ENCODE measurements at regions not wholly inside any gene's neighbourhood (a gene's known extent, or its start where the extent isn't known, plus 50 kb on each side); places are given as distances from the start of the nearest gene placed in this dataset.

DNA sequence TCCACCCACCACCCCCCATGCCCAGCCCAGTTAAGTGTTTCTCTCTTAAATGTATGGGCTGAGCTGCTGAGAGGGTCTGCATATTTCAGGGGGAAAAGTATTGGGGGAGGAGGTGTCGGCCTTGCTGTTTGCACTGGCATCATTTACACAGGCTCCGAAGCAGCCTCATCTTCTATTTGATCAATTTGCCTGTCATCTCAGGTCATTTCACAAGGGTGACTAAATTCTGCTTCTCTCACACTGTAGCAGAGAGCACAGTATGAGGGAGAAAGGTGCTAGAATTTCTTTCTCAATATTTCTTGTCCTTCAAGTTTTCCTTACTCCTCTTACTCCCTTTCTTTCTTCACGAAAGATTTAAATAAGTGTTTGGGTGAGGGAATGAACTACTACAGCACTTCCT, 135.9 kb downstream of the AACS start:
- TF ChIP-seq, protein P1, sequence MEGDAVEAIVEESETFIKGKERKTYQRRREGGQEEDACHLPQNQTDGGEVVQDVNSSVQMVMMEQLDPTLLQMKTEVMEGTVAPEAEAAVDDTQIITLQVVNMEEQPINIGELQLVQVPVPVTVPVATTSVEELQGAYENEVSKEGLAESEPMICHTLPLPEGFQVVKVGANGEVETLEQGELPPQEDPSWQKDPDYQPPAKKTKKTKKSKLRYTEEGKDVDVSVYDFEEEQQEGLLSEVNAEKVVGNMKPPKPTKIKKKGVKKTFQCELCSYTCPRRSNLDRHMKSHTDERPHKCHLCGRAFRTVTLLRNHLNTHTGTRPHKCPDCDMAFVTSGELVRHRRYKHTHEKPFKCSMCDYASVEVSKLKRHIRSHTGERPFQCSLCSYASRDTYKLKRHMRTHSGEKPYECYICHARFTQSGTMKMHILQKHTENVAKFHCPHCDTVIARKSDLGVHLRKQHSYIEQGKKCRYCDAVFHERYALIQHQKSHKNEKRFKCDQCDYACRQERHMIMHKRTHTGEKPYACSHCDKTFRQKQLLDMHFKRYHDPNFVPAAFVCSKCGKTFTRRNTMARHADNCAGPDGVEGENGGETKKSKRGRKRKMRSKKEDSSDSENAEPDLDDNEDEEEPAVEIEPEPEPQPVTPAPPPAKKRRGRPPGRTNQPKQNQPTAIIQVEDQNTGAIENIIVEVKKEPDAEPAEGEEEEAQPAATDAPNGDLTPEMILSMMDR (IDR thresholded peaks at IDR 0.05; ENCODE audit: insufficient read depth, low read length, missing control alignments), result no peak
- ChIA-PET POLR2A (no interaction called here), CTCF (interaction anchor here (0.9 to 1.1 kb wide), 3 partner anchors 9 to 34 kb away, joined by 3 to 4 read pairs (median 3); no protein-coding TSS in a partner anchor)
- DNase-seq (ENCODE audit: low read depth, low spot score), result no peak
- no peak overlapping the region for H3K4me3 ChIP-seq (ENCODE audit: low read depth, low read length)

DNA sequence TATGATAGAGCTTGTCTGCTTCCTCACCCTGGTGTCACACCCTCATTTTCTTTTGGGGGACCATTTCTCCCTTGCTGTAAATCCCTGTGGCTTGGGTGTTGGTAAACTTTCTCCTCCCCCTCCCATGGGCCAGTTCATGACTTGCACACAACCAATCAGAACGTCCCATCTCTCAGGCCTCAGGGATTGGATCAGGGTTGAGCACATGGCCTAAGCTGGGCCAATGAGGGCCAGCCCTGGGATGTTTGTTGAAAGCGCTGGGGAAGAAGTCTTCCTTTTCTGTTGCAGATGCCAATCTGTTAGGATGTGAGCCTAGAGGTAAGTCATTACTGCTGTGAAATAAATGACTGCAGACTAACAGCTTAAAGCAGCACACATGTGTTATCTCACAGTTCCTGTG, 136.7 kb downstream of the AACS start:
- TF ChIP-seq, protein P1 (IDR thresholded peaks at IDR 0.05; ENCODE audit: insufficient read depth, low read length, missing control alignments), result no peak
- ChIA-PET POLR2A (no interaction called here), CTCF (interaction anchor here (0.9 to 2.1 kb wide), 6 partner anchors 8 to 35 kb away, joined by 3 to 13 read pairs (median 4); no protein-coding TSS in a partner anchor)
- H3K4me3 ChIP-seq (ENCODE audit: low read depth, low read length), result no peak overlapping the region
- no peak for DNase-seq (ENCODE audit: low read depth, low spot score)

DNA sequence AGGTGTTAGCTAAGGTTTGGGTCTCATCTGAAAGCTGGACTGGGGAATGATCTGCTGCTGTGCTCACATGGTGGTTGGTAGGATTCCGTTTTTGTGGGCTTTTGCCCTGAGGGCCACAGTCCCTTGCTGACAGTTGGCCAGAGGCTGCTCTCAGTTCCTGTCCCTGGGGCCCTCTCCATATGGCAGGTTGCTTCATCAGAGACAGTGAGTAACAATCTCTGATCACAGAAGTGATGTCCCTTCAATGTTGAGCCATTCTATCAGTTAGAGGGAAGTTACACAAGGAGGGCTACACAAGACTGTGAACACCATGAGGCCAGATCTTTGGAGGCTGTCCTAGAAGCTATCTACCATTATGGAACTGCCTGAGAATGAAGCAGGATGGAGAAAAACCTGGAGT, 137.2 kb downstream of the AACS start:
- no peak for DNase-seq (ENCODE audit: low read depth, low spot score)
- CTCF ChIA-PET, result interaction anchor here (1.0 to 2.1 kb wide), 10 partner anchors 8 to 26 kb away, joined by 4 to 13 read pairs (median 5); partner anchors contain the start of gene TMEM132B
- TF ChIP-seq, protein P1 (IDR thresholded peaks at IDR 0.05; ENCODE audit: insufficient read depth, low read length, missing control alignments), result no peak
- POLR2A ChIA-PET, result no interaction called here
- H3K4me3 ChIP-seq (ENCODE audit: low read depth, low read length), result no peak overlapping the region

DNA sequence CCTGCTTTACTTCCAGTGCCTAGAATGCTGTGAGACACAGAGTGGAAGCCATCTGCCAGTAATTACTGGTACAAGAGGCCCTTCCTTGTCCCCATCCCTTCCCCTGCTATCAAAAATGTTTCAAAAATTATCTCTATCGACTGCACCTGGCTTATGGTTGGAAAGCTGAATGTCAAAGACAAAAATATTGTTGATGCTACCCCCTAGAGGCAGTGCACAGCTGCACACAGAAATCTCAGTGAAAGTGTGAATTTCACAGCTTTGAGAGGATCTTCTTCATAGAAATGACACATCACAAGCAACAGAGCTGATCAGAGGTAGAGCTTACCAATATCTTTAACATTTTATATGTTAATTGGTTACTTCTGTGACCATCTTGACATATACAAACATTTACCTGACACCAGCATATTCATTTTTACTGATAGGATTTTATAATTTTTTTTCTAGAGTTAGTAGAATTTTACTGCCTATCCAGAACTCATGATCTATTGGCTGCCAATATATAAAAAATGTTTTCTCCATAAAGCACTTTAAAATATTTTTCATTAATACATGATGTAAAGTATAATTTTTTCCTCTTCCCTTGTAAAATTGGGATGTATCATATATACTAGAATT, 138.0 kb downstream of the AACS start:
- no peak for DNase-seq (ENCODE audit: low read depth, low spot score)
- H3K4me3 ChIP-seq (ENCODE audit: low read depth, low read length), result no peak overlapping the region
- ChIA-PET POLR2A (no interaction called here), CTCF (interaction anchor here (1.0 to 2.1 kb wide), 10 partner anchors 7 to 25 kb away, joined by 4 to 13 read pairs (median 5); partner anchors contain the start of gene TMEM132B)
- TF ChIP-seq, protein P1 (IDR thresholded peaks at IDR 0.05; ENCODE audit: insufficient read depth, low read length, missing control alignments), result peak; percentile 49

DNA sequence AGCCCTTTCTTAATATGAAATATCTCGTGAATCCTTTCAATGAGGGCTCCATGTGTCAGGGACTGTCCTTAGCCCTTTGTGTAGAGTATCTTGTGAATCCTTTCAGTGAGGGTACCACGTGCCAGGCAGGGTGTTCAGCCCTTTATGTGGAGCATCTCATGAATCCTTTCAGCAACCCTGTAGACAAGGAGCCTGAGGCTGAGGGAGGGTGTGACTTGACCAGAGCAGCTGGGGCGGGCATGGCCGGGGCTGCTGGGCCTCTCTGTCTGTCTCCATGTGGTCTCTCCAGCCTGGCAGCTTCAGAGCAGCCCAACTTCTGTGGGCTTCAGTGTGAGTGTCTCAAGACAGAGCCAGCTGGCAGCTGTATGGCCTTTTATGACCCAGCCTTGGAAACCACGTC, 140.2 kb downstream of the AACS start:
- H3K4me3 ChIP-seq (ENCODE audit: low read depth, low read length), result no peak overlapping the region
- ChIA-PET POLR2A (no interaction called here), CTCF (no interaction called here)
- DNase-seq (ENCODE audit: low read depth, low spot score), result no peak
- TF ChIP-seq, protein P1 (IDR thresholded peaks at IDR 0.05; ENCODE audit: insufficient read depth, low read length, missing control alignments), result no peak

DNA sequence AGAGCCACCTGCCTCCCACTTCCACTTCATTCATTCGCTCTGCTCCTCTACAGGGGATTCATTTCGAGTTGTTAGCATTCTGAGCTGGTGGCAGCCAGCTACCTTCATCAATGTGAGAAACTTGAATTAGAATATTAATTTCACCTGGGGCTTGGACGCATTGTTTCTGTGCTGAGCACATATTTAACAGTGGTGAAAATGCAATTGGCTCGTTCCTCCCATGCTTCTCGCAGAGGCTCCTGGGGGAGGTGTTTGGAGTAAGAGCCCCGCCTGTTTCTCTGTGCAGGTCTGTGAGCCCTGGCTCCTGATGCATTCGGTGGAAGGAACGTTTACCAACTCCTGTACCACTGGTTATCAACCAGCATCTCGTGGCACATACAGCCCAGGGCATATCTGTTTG, 141.5 kb downstream of the AACS start:
- TF ChIP-seq, protein P1 (IDR thresholded peaks at IDR 0.05; ENCODE audit: insufficient read depth, low read length, missing control alignments), result no peak
- ChIA-PET CTCF (interaction anchor here (1.1 to 1.9 kb wide), 2 partner anchors 8 to 10 kb away, joined by 3 to 5 read pairs; no protein-coding TSS in a partner anchor), POLR2A (no interaction called here)
- DNase-seq (ENCODE audit: low read depth, low spot score), result no peak
- no peak overlapping the region for H3K4me3 ChIP-seq (ENCODE audit: low read depth, low read length)
